ENCODE measurements at regions not wholly inside any gene's neighbourhood (a gene's known extent, or its start where the extent isn't known, plus 50 kb on each side); places are given as distances from the start of the nearest gene placed in this dataset.

- Histone ChIP-seq H3K27me3 (ENCODE audit: low read depth, low read length) (no peaks in the 10 kb centered on the region), H3K4me3 (ENCODE audit: low read length) (no peak overlapping the region), H3K9me3 (ENCODE audit: insufficient read depth, low read length) (no peaks in the 10 kb centered on the region), H4K20me1 (ENCODE audit: insufficient read depth, low read length) (no peaks in the 10 kb centered on the region), H3K27ac (ENCODE audit: low read length) (no peak overlapping the region), H3K36me3 (replicated peaks; ENCODE audit: low read depth, low read length) (no peaks in the 10 kb centered on the region), H2AFZ (ENCODE audit: low read depth, low read length) (no peak overlapping the region), H3K4me2 (ENCODE audit: low read length) (no peak overlapping the region), H3K4me1 (ENCODE audit: low read length) (no peaks in the 10 kb centered on the region), H3K79me2 (ENCODE audit: low read length) (no peaks in the 10 kb centered on the region), H3K9ac (ENCODE audit: low read length) (no peak overlapping the region)
- TF ChIP-seq EZH2phosphoT487 (IDR thresholded peaks at IDR 0.05; ENCODE audit: low read depth): no peak
These were observed 411.1 kb upstream of the MGMT start for GRCh38 chr10:129055986-129056385.

- no peaks in the 10 kb centered on the region for H3K9me3 ChIP-seq (ENCODE audit: insufficient read depth, low read length)
- H3K27me3 ChIP-seq (ENCODE audit: low read depth, low read length): no peaks in the 10 kb centered on the region
- H3K79me2 ChIP-seq (ENCODE audit: low read length): no peaks in the 10 kb centered on the region
- no peak overlapping the region for H3K4me3 ChIP-seq (ENCODE audit: low read length)
- no peak overlapping the region for H3K9ac ChIP-seq (ENCODE audit: low read length)
- H3K27ac ChIP-seq (ENCODE audit: low read length): no peak overlapping the region
- no peak overlapping the region for H2AFZ ChIP-seq (ENCODE audit: low read depth, low read length)
- H3K36me3 ChIP-seq (replicated peaks; ENCODE audit: low read depth, low read length): no peaks in the 10 kb centered on the region
- no peaks in the 10 kb centered on the region for H4K20me1 ChIP-seq (ENCODE audit: insufficient read depth, low read length)
- no peak overlapping the region for H3K4me2 ChIP-seq (ENCODE audit: low read length)
- TF ChIP-seq CTCF (IDR thresholded peaks at IDR 0.05; ENCODE audit: low read depth, low read length) (no peak), EZH2phosphoT487 (IDR thresholded peaks at IDR 0.05; ENCODE audit: low read depth) (no peak)
- H3K4me1 ChIP-seq (ENCODE audit: low read length): no peaks in the 10 kb centered on the region
These were observed 410.0 kb upstream of the MGMT start for GRCh38 chr10:129056734-129057689.

GRCh38 chr10:129057856-129058663 lies 409.0 kb upstream of the MGMT start:
- Histone ChIP-seq H3K4me3 (ENCODE audit: low read length) (no peak overlapping the region), H4K20me1 (ENCODE audit: insufficient read depth, low read length) (no peaks in the 10 kb centered on the region), H3K27me3 (ENCODE audit: low read depth, low read length) (no peaks in the 10 kb centered on the region), H2AFZ (ENCODE audit: low read depth, low read length) (no peak overlapping the region), H3K4me2 (ENCODE audit: low read length) (no peak overlapping the region), H3K9ac (ENCODE audit: low read length) (no peak overlapping the region), H3K36me3 (replicated peaks; ENCODE audit: low read depth, low read length) (no peaks in the 10 kb centered on the region), H3K27ac (ENCODE audit: low read length) (no peak overlapping the region), H3K9me3 (ENCODE audit: insufficient read depth, low read length) (no peaks in the 10 kb centered on the region), H3K79me2 (ENCODE audit: low read length) (no peaks in the 10 kb centered on the region), H3K4me1 (ENCODE audit: low read length) (no peaks in the 10 kb centered on the region)
- TF ChIP-seq EZH2phosphoT487 (IDR thresholded peaks at IDR 0.05; ENCODE audit: low read depth) (no peak), CTCF (IDR thresholded peaks at IDR 0.05; ENCODE audit: low read depth, low read length) (no peak)

- no peak overlapping the region for H3K27ac ChIP-seq (ENCODE audit: low read length)
- TF ChIP-seq EZH2phosphoT487 (IDR thresholded peaks at IDR 0.05; ENCODE audit: low read depth): no peak
- TF ChIP-seq CTCF (IDR thresholded peaks at IDR 0.05; ENCODE audit: low read depth, low read length): no peak
- no peak overlapping the region for H2AFZ ChIP-seq (ENCODE audit: low read depth, low read length)
- H3K4me3 ChIP-seq (ENCODE audit: low read length): no peak overlapping the region
- no peaks in the 10 kb centered on the region for H3K79me2 ChIP-seq (ENCODE audit: low read length)
- no peak overlapping the region for H3K4me2 ChIP-seq (ENCODE audit: low read length)
- no peaks in the 10 kb centered on the region for H3K9me3 ChIP-seq (ENCODE audit: insufficient read depth, low read length)
- no peaks in the 10 kb centered on the region for H3K36me3 ChIP-seq (replicated peaks; ENCODE audit: low read depth, low read length)
- H3K27me3 ChIP-seq (ENCODE audit: low read depth, low read length): no peaks in the 10 kb centered on the region
- H3K4me1 ChIP-seq (ENCODE audit: low read length): no peaks in the 10 kb centered on the region
- no peak overlapping the region for H3K9ac ChIP-seq (ENCODE audit: low read length)
- no peaks in the 10 kb centered on the region for H4K20me1 ChIP-seq (ENCODE audit: insufficient read depth, low read length)
These were observed 408.3 kb upstream of the MGMT start for GRCh38 chr10:129058664-129059155.

Data from OCI-LY3 (cell line).